ENCODE measurements at regions not wholly inside any gene's neighbourhood (a gene's known extent, or its start where the extent isn't known, plus 50 kb on each side); places are given as distances from the start of the nearest gene placed in this dataset.

GRCh38 chr6:17204533-17204932, 76.6 kb upstream of the RBM24 start:
- no peak overlapping the region for H3K4me3 ChIP-seq (ENCODE audit: insufficient read depth, low read depth, low read length)
- no peak for FAIRE-seq

DNA sequence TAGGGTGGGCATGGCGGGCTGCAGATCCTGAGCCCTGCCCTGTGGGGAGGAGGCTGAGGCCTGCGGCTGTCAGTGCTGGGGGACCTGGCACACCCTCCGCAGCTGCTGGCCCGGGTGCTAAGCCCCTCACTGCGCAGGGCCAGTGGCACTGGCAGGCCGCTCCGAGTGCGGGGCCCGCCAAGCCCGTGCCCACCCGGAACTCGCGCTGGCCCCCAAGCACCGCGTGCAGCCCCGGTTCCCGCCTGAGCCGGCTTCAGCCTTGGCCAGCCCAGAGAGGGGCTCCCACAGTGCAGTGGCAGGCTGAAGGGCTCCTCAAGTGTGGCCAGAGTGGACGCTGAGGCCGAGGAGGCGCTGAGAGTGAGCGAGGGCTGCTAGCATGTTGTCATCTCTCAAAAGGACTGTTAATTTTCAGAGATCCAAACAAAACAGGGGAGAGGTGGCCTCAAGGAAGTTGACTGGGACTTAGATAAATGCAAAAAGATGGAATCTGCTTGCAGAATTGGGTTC, 74.5 kb upstream of the RBM24 start:
- Histone ChIP-seq H3K4me3 (ENCODE audit: insufficient read depth, low read depth, low read length) (no peak overlapping the region), H3K4me2 (ENCODE audit: low read length) (no peak overlapping the region), H3K27me3 (ENCODE audit: insufficient read depth, low read length) (no peaks in the 10 kb centered on the region), H3K9ac (ENCODE audit: low read length) (no peak overlapping the region), H4K20me1 (ENCODE audit: insufficient read depth, low read length) (no peaks in the 10 kb centered on the region), H3K9me3 (ENCODE audit: insufficient read depth, low read depth, low read length) (no peaks in the 10 kb centered on the region), H2AFZ (ENCODE audit: low read depth, low read length) (no peak overlapping the region), H3K79me2 (ENCODE audit: insufficient read depth, low read length) (no peaks in the 10 kb centered on the region), H3K27ac (ENCODE audit: low read depth, low read length) (no peak overlapping the region), H3K36me3 (ENCODE audit: insufficient read depth, low read length) (no peaks in the 10 kb centered on the region), H3K4me1 (ENCODE audit: insufficient read depth, low read length) (no peaks in the 10 kb centered on the region)
- FAIRE-seq (no peak), DNase-seq (ENCODE audit: low read depth) (no peak)
- no peak overlapping the region for H3K27ac Mint-ChIP-seq (ENCODE audit: unreplicated experiment)
- H3K9me3 Mint-ChIP-seq (ENCODE audit: unreplicated experiment) = peaks cover 13% of the 10 kb centered on the region
- H3K27me3 Mint-ChIP-seq (ENCODE audit: low read depth, unreplicated experiment) = no peaks in the 10 kb centered on the region
- H3K4me3 Mint-ChIP-seq (ENCODE audit: unreplicated experiment) = no peak overlapping the region
- TF ChIP-seq CTCF (IDR thresholded peaks at IDR 0.05; ENCODE audit: insufficient read depth, low read depth, low read length) (no peak), EZH2 (IDR thresholded peaks at IDR 0.05; ENCODE audit: insufficient read depth, low read length) (no peak)
- H3K4me1 Mint-ChIP-seq (ENCODE audit: low read depth, unreplicated experiment) = peaks cover under 1% of the 10 kb centered on the region
- no peaks in the 10 kb centered on the region for H3K36me3 Mint-ChIP-seq (ENCODE audit: low read depth, unreplicated experiment)

More at GRCh38 chr6:17204533-17204932, 76.6 kb upstream of the RBM24 start:
- Histone ChIP-seq H3K27me3 (ENCODE audit: insufficient read depth, low read length) (no peaks in the 10 kb centered on the region), H3K79me2 (ENCODE audit: insufficient read depth, low read length) (no peaks in the 10 kb centered on the region), H3K9ac (ENCODE audit: low read length) (no peak overlapping the region), H3K4me1 (ENCODE audit: insufficient read depth, low read length) (no peaks in the 10 kb centered on the region), H3K36me3 (ENCODE audit: insufficient read depth, low read length) (no peaks in the 10 kb centered on the region), H2AFZ (ENCODE audit: low read depth, low read length) (no peak overlapping the region), H3K4me2 (ENCODE audit: low read length) (no peak overlapping the region), H3K9me3 (ENCODE audit: insufficient read depth, low read depth, low read length) (no peaks in the 10 kb centered on the region), H3K27ac (ENCODE audit: low read depth, low read length) (no peak overlapping the region), H4K20me1 (ENCODE audit: insufficient read depth, low read length) (no peaks in the 10 kb centered on the region)
- H3K36me3 Mint-ChIP-seq (ENCODE audit: low read depth, unreplicated experiment) = no peaks in the 10 kb centered on the region
- DNase-seq (ENCODE audit: low read depth) = no peak
- no peak overlapping the region for H3K4me3 Mint-ChIP-seq (ENCODE audit: unreplicated experiment)
- TF ChIP-seq EZH2 (IDR thresholded peaks at IDR 0.05; ENCODE audit: insufficient read depth, low read length) (no peak), CTCF (IDR thresholded peaks at IDR 0.05; ENCODE audit: insufficient read depth, low read depth, low read length) (no peak)
- no peaks in the 10 kb centered on the region for H3K27me3 Mint-ChIP-seq (ENCODE audit: low read depth, unreplicated experiment)
- H3K4me1 Mint-ChIP-seq (ENCODE audit: low read depth, unreplicated experiment) = peaks cover 1% of the 10 kb centered on the region
- H3K27ac Mint-ChIP-seq (ENCODE audit: unreplicated experiment) = no peak overlapping the region
- peaks cover 15% of the 10 kb centered on the region for H3K9me3 Mint-ChIP-seq (ENCODE audit: unreplicated experiment)

DNA sequence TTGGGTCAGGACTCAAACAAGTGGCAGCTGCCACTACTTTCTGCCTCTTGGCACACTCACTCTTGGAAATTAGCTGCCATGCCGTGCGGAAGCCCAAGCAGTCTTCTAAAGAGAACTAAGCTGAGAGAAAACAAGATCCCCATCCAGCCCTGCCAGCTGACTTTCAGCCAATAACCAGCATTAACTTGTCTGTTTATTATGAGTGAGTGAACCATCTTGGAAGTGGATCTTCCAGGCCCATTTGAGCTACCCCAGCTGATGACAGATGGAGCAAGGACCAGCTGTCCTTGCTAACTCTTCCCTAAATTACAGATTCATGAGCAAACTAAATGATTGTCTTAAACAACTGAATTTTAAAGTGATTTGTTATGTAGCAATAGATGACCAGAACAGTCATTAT, 73.9 kb upstream of the RBM24 start:
- Histone ChIP-seq H2AFZ (ENCODE audit: low read depth, low read length) (no peak overlapping the region), H3K4me2 (ENCODE audit: low read length) (no peak overlapping the region), H3K79me2 (ENCODE audit: insufficient read depth, low read length) (no peaks in the 10 kb centered on the region), H4K20me1 (ENCODE audit: insufficient read depth, low read length) (no peaks in the 10 kb centered on the region), H3K36me3 (ENCODE audit: insufficient read depth, low read length) (no peaks in the 10 kb centered on the region), H3K27me3 (ENCODE audit: insufficient read depth, low read length) (no peaks in the 10 kb centered on the region), H3K9ac (ENCODE audit: low read length) (no peak overlapping the region), H3K9me3 (ENCODE audit: insufficient read depth, low read depth, low read length) (no peaks in the 10 kb centered on the region), H3K27ac (ENCODE audit: low read depth, low read length) (no peak overlapping the region), H3K4me1 (ENCODE audit: insufficient read depth, low read length) (no peaks in the 10 kb centered on the region), H3K4me3 (ENCODE audit: insufficient read depth, low read depth, low read length) (no peak overlapping the region)
- H3K9me3 Mint-ChIP-seq (ENCODE audit: unreplicated experiment) = peaks cover 13% of the 10 kb centered on the region
- no peak overlapping the region for H3K27ac Mint-ChIP-seq (ENCODE audit: unreplicated experiment)
- FAIRE-seq = no peak
- no peaks in the 10 kb centered on the region for H3K36me3 Mint-ChIP-seq (ENCODE audit: low read depth, unreplicated experiment)
- no peaks in the 10 kb centered on the region for H3K4me1 Mint-ChIP-seq (ENCODE audit: low read depth, unreplicated experiment)
- no peak for DNase-seq (ENCODE audit: low read depth)
- H3K27me3 Mint-ChIP-seq (ENCODE audit: low read depth, unreplicated experiment) = no peaks in the 10 kb centered on the region
- TF ChIP-seq CTCF (IDR thresholded peaks at IDR 0.05; ENCODE audit: insufficient read depth, low read depth, low read length) (no peak), EZH2 (IDR thresholded peaks at IDR 0.05; ENCODE audit: insufficient read depth, low read length) (no peak)
- no peak overlapping the region for H3K4me3 Mint-ChIP-seq (ENCODE audit: unreplicated experiment)
